ENCODE measurements at regions not wholly inside any gene's neighbourhood (a gene's known extent, or its start where the extent isn't known, plus 50 kb on each side); places are given as distances from the start of the nearest gene placed in this dataset.
"Not testable (repeated sequence)": the region's sequence is repeated elsewhere in the genome, so short reads cannot be mapped to it uniquely, and the experiment has no call there.

- TF ChIP-seq POLR2AphosphoS5 (IDR thresholded peaks at IDR 0.05) (no peak), REST (IDR thresholded peaks at IDR 0.05; ENCODE audit: borderline replicate concordance) (no peak), EZH2 (IDR thresholded peaks at IDR 0.05; ENCODE audit: borderline replicate concordance, insufficient read depth, low read length, poor library complexity, severe bottlenecking) (no peak)
- H3K9ac ChIP-seq (ENCODE audit: low read length), result no peak overlapping the region
- H4K20me1 ChIP-seq (ENCODE audit: insufficient read depth), result no peaks in the 10 kb centered on the region
- no peaks in the 10 kb centered on the region for H3F3A ChIP-seq (ENCODE audit: insufficient read depth, low read length, poor library complexity, severe bottlenecking)
- no peaks in the 10 kb centered on the region for H3K79me2 ChIP-seq (replicated peaks; ENCODE audit: insufficient read depth, low read length)
- H2AFZ ChIP-seq (ENCODE audit: low read depth, low read length), result no peak overlapping the region
- H3K27me3 ChIP-seq (ENCODE audit: insufficient read depth, low read depth, low read length), result no peaks in the 10 kb centered on the region
- H3K27ac ChIP-seq (ENCODE audit: low read length), result no peak overlapping the region
- no peak overlapping the region for H3K4me3 ChIP-seq (ENCODE audit: low read length)
- no peaks in the 10 kb centered on the region for H3K9me3 ChIP-seq (ENCODE audit: low read length)
- H3K9me2 ChIP-seq (ENCODE audit: insufficient read depth, low read length), result no peaks in the 10 kb centered on the region
- no peaks in the 10 kb centered on the region for H3K36me3 ChIP-seq (ENCODE audit: insufficient read depth, low read length)
- H3K4me2 ChIP-seq (ENCODE audit: low read length), result no peak overlapping the region
Observed at GRCh38 chr9:90188656-90189055, 454.0 kb downstream of the DIRAS2 start.

- no peak overlapping the region for H3K4me3 ChIP-seq (ENCODE audit: low read length)
- no peaks in the 10 kb centered on the region for H3K27me3 ChIP-seq (ENCODE audit: insufficient read depth, low read depth, low read length)
- H3K27ac ChIP-seq (ENCODE audit: low read length), result no peak overlapping the region
- no peaks in the 10 kb centered on the region for H4K20me1 ChIP-seq (ENCODE audit: insufficient read depth)
- no peak overlapping the region for H3K9ac ChIP-seq (ENCODE audit: low read length)
- no peak overlapping the region for H2AFZ ChIP-seq (ENCODE audit: low read depth, low read length)
- TF ChIP-seq RAD21 (conservative IDR thresholded peaks at IDR 0.05) (no peak), MXI1 (conservative IDR thresholded peaks at IDR 0.05; ENCODE audit: poor library complexity, severe bottlenecking) (no peak), EZH2 (IDR thresholded peaks at IDR 0.05; ENCODE audit: borderline replicate concordance, insufficient read depth, low read length, poor library complexity, severe bottlenecking) (no peak), POLR2AphosphoS5 (IDR thresholded peaks at IDR 0.05) (no peak), SMC3 (conservative IDR thresholded peaks at IDR 0.05; ENCODE audit: poor library complexity) (no peak), EP300 (conservative IDR thresholded peaks at IDR 0.05; ENCODE audit: poor library complexity, severe bottlenecking) (no peak), REST (IDR thresholded peaks at IDR 0.05; ENCODE audit: borderline replicate concordance) (no peak), TAF1 (IDR thresholded peaks at IDR 0.05; ENCODE audit: low read depth) (no peak), CTCF (IDR thresholded peaks at IDR 0.05; ENCODE audit: poor library complexity, severe bottlenecking) (no peak)
- H3F3A ChIP-seq (ENCODE audit: insufficient read depth, low read length, poor library complexity, severe bottlenecking), result no peaks in the 10 kb centered on the region
- no peaks in the 10 kb centered on the region for H3K36me3 ChIP-seq (ENCODE audit: insufficient read depth, low read length)
- no peaks in the 10 kb centered on the region for H3K9me3 ChIP-seq (ENCODE audit: low read length)
- H3K4me2 ChIP-seq (ENCODE audit: low read length), result no peak overlapping the region
- H3K9me2 ChIP-seq (ENCODE audit: insufficient read depth, low read length), result no peaks in the 10 kb centered on the region
- no peaks in the 10 kb centered on the region for H3K79me2 ChIP-seq (replicated peaks; ENCODE audit: insufficient read depth, low read length)
Observed at GRCh38 chr9:90189306-90189705, 453.3 kb downstream of the DIRAS2 start.

GRCh38 chr9:90192465-90192864 lies 450.2 kb downstream of the DIRAS2 start:
- not testable (repeated sequence) for H3F3A ChIP-seq (ENCODE audit: insufficient read depth, low read length, poor library complexity, severe bottlenecking); H3K9me2 ChIP-seq (ENCODE audit: insufficient read depth, low read length); H3K27me3 ChIP-seq (ENCODE audit: insufficient read depth, low read depth, low read length); H3K4me3 ChIP-seq (ENCODE audit: low read length); H3K9ac ChIP-seq (ENCODE audit: low read length); H2AFZ ChIP-seq (ENCODE audit: low read depth, low read length); H3K27ac ChIP-seq (ENCODE audit: low read length); H4K20me1 ChIP-seq (ENCODE audit: insufficient read depth); H3K4me2 ChIP-seq (ENCODE audit: low read length); H3K9me3 ChIP-seq (ENCODE audit: low read length); H3K79me2 ChIP-seq (replicated peaks; ENCODE audit: insufficient read depth, low read length); H3K36me3 ChIP-seq (ENCODE audit: insufficient read depth, low read length)
